Endothelial cell of umbilical vein (primary cell): ENCODE measurements at regions not wholly inside any gene's neighbourhood (a gene's known extent, or its start where the extent isn't known, plus 50 kb on each side); places are given as distances from the start of the nearest gene placed in this dataset.

Experiments used
- BruUV-seq: library from RNA; stranded (reverse); fragments of 400-500 nt; replicated peaks from 2 replicates; lab custom pipeline; 2021; lab: Mats Ljungman, UMichigan
- CTCF ChIA-PET: fragments of 300-600, 350-600 bp; sonication (Branson Sonifier 250); formaldehyde crosslinking; loops from one replicate; lab custom pipeline; 2021; ENCODE audit warnings: antibody characterized with exemption, inconsistent platforms; lab: Charles Lee
- POLR2A ChIA-PET: fragments of 300-600, 350-600 bp; sonication (Branson Sonifier 250); formaldehyde crosslinking; loops from one replicate; lab custom pipeline; 2021; ENCODE audit warnings: antibody characterized with exemption, inconsistent platforms; lab: Charles Lee
- DNase-seq: peaks from one replicate; pipeline ENCODE4 v3.0.0-alpha.2; 2011; ENCODE audit warnings: low read depth, low spot score
- FAIRE-seq: peaks from 2 replicates; lab custom pipeline; 2011; peaks lifted over from hg19 to GRCh38; lab: Jason Lieb, UNC
- H2AFZ ChIP-seq: 2 replicates; pipeline ENCODE4 v1.6.0; 2012; ENCODE audit warnings: low read depth, low read length, control low read depth, inconsistent platforms
- H3K27ac ChIP-seq: 2 replicates; pipeline ENCODE4 v1.5.1; 2011; ENCODE audit warnings: low read depth, mild to moderate bottlenecking, control low read depth, low read length, moderate library complexity; ENCODE audit not compliant: insufficient read depth
- H3K27me3 ChIP-seq, 2 experiments: 2 replicates each; pipeline versions ENCODE4 v1.6.0 to v1.6.1; 2011; ENCODE audit warnings: low read length in 2 of 2, mixed read lengths in 1 of 2; ENCODE audit not compliant: control insufficient read depth in 2 of 2, insufficient read depth in 2 of 2
- H3K36me3 ChIP-seq, 2 experiments: 2 replicates in 1 of 2; 3 replicates in 1 of 2; pipeline ENCODE4 v1.5.1; 2011; ENCODE audit warnings: low read length in 2 of 2, mild to moderate bottlenecking in 1 of 2, moderate library complexity in 1 of 2; ENCODE audit not compliant: control insufficient read depth in 2 of 2, insufficient read depth in 2 of 2; ENCODE audit errors: extremely low read depth in 1 of 2
- H3K4me1 ChIP-seq: 3 replicates; pipeline ENCODE4 v1.5.1; 2011; ENCODE audit warnings: mild to moderate bottlenecking, low read length; ENCODE audit not compliant: control insufficient read depth, insufficient read depth; ENCODE audit errors: extremely low read depth
- H3K4me2 ChIP-seq: 2 replicates; pipeline ENCODE4 v1.6.1; 2011; ENCODE audit warnings: low read length, control low read depth, mixed read lengths; ENCODE audit not compliant: insufficient read depth
- H3K4me3 ChIP-seq, 3 experiments: fragments of 200-600 bp in 1 of 3; sonication (generic), shearing (Covaris generic) in 1 of 3; replicated peaks in 1 of 3; 2 replicates each; pipeline ENCODE4 v1.5.1; 2011 to 2016; ENCODE audit warnings: control low read depth in 3 of 3, low read length in 3 of 3, mild to moderate bottlenecking in 2 of 3, inconsistent platforms in 1 of 3, low read depth in 1 of 3, moderate library complexity in 1 of 3; ENCODE audit not compliant: insufficient read depth in 1 of 3
- H3K79me2 ChIP-seq: 2 replicates; pipeline ENCODE4 v1.6.0; 2012; ENCODE audit warnings: low read length, inconsistent platforms; ENCODE audit not compliant: control insufficient read depth, insufficient read depth
- H3K9ac ChIP-seq: replicated peaks from 2 replicates; pipeline ENCODE3; 2011; ENCODE audit warnings: low read length, control low read depth; ENCODE audit not compliant: insufficient read depth; ENCODE audit errors: extremely low read depth
- H3K9me1 ChIP-seq: replicated peaks from 3 replicates; pipeline ENCODE4 v1.6.0; 2011; ENCODE audit warnings: mild to moderate bottlenecking, low read length; ENCODE audit not compliant: control insufficient read depth, insufficient read depth; ENCODE audit errors: extremely low read depth
- H3K9me3 ChIP-seq: replicated peaks from 2 replicates; pipeline ENCODE4 v1.5.1; 2012; ENCODE audit warnings: low read length, inconsistent platforms; ENCODE audit not compliant: control insufficient read depth, insufficient read depth
- H4K20me1 ChIP-seq: replicated peaks from 2 replicates; pipeline ENCODE3; 2011; ENCODE audit warnings: mild to moderate bottlenecking, low read length; ENCODE audit not compliant: control insufficient read depth, insufficient read depth; ENCODE audit errors: extremely low read depth
- EZH2 ChIP-seq: IDR thresholded peaks from 2 replicates; pipeline ENCODE4 v1.6.1; 2012; ENCODE audit warnings: borderline replicate concordance, low read depth, mild to moderate bottlenecking, moderate library complexity, low read length, inconsistent platforms; ENCODE audit not compliant: severe bottlenecking
- FOS ChIP-seq: IDR thresholded peaks from 2 replicates; pipeline ENCODE4 v1.6.1; 2011; ENCODE audit warnings: mild to moderate bottlenecking, low read length, moderate library complexity, borderline replicate concordance; ENCODE audit not compliant: insufficient read depth
- GATA2 ChIP-seq: IDR thresholded peaks from 2 replicates; pipeline ENCODE4 v1.7.0; 2011; ENCODE audit warnings: low read depth, mild to moderate bottlenecking, moderate library complexity, mixed read lengths, low read length; ENCODE audit not compliant: insufficient read length, insufficient read depth
- JUN ChIP-seq: IDR thresholded peaks from 2 replicates; pipeline ENCODE4 v1.6.1; 2011; ENCODE audit warnings: borderline replicate concordance, low read depth; ENCODE audit not compliant: insufficient read length, insufficient read depth
- MYC ChIP-seq: IDR thresholded peaks from one replicate; pipeline ENCODE4 v1.6.1; 2011; ENCODE audit warnings: mild to moderate bottlenecking, low read depth, low read length
- POLR2A ChIP-seq: IDR thresholded peaks from 2 replicates; pipeline ENCODE4 v1.6.1; 2012; ENCODE audit warnings: low read depth, mild to moderate bottlenecking, control low read depth, low read length
- POLR2AphosphoS5 ChIP-seq: IDR thresholded peaks from 2 replicates; pipeline ENCODE4 v1.6.1; 2012; ENCODE audit warnings: low read depth, mild to moderate bottlenecking, control low read depth, low read length, moderate library complexity; ENCODE audit not compliant: insufficient read depth
- dilution Hi-C: fragments of 300-500 bp; cut with MboI; formaldehyde crosslinking; loops from one replicate; pipeline ENCODE4 v1.15.0; 2019; ENCODE audit warnings: low sequenced_read_pairs; ENCODE audit not compliant: extremely low pct_ligation_motif_present
- intact Hi-C: fragments of 100-400 bp; cut with micrococcal nuclease; formaldehyde crosslinking; loops from one replicate; pipeline ENCODE4 v1.10.0; 2022
- TF ChIP-seq, protein P1 (sequence below), 2 donors: IDR thresholded peaks; 1 replicate in 1 of 2; 2 replicates in 1 of 2; pipeline ENCODE4 v1.5.1; 2011; ENCODE audit warnings: low read length in 2 of 2, mild to moderate bottlenecking in 2 of 2, moderate library complexity in 2 of 2, control low read depth in 1 of 2, inconsistent platforms in 1 of 2, low read depth in 1 of 2; ENCODE audit not compliant: insufficient read depth in 1 of 2; ENCODE audit errors: extremely low read depth in 1 of 2
- TF ChIP-seq, protein P2 (sequence below): IDR thresholded peaks from 2 replicates; pipeline ENCODE4 v1.6.1; 2011; ENCODE audit not compliant: insufficient read depth, insufficient read length

DNA sequence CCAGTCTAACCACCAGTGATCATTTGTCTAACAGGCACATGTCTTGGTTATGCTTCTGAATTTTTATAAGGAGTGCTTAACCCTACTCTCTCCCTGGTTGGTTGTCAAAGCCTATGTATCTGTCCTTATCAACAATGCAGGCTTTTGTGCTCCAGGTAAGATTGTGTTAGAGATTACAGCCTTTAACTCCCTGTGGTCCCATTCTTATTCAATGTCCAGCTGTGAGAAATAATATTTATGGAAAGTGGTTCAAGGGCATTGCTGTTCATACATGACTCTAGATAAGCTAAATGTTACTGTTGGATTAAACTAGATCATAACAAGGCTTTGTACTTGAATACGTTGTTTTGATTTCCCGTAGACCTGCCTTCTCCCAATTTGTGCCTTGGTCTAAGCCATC, 146.1 kb upstream of the TSC22D2 start:
- TF ChIP-seq, protein P1, sequence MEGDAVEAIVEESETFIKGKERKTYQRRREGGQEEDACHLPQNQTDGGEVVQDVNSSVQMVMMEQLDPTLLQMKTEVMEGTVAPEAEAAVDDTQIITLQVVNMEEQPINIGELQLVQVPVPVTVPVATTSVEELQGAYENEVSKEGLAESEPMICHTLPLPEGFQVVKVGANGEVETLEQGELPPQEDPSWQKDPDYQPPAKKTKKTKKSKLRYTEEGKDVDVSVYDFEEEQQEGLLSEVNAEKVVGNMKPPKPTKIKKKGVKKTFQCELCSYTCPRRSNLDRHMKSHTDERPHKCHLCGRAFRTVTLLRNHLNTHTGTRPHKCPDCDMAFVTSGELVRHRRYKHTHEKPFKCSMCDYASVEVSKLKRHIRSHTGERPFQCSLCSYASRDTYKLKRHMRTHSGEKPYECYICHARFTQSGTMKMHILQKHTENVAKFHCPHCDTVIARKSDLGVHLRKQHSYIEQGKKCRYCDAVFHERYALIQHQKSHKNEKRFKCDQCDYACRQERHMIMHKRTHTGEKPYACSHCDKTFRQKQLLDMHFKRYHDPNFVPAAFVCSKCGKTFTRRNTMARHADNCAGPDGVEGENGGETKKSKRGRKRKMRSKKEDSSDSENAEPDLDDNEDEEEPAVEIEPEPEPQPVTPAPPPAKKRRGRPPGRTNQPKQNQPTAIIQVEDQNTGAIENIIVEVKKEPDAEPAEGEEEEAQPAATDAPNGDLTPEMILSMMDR (IDR thresholded peaks at IDR 0.05; ENCODE audit: extremely low read depth in 1 of 2, insufficient read depth in 1 of 2, low read depth in 1 of 2, low read length in 2 of 2): no peak
- TF ChIP-seq JUN (no peak), GATA2 (no peak), FOS (no peak), MYC (no peak), EZH2 (no peak), POLR2AphosphoS5 (no peak), POLR2A (no peak)
- TF ChIP-seq, protein P2, sequence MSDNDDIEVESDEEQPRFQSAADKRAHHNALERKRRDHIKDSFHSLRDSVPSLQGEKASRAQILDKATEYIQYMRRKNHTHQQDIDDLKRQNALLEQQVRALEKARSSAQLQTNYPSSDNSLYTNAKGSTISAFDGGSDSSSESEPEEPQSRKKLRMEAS: no peak

More for the DNA sequence above, 146.1 kb upstream of the TSC22D2 start:
- DNase-seq (no peak), FAIRE-seq (no peak)
- POLR2A ChIA-PET: no interaction called here
- intact Hi-C loops (no loop called here), dilution Hi-C loops (no loop called here)
- Histone ChIP-seq H3K4me1 (no peaks in the 10 kb centered on the region), H3K27ac (no peak overlapping the region), H3K27me3 (no peaks in the 10 kb centered on the region), H3K4me3 (no peak overlapping the region), H4K20me1 (no peaks in the 10 kb centered on the region), H2AFZ (no peak overlapping the region), H3K36me3 (no peaks in the 10 kb centered on the region), H3K9ac (no peak overlapping the region), H3K9me3 (no peaks in the 10 kb centered on the region), H3K79me2 (no peaks in the 10 kb centered on the region), H3K4me2 (no peak overlapping the region), H3K9me1 (no peaks in the 10 kb centered on the region)
- CTCF ChIA-PET: no interaction called here
- BruUV-seq: no TSS peak
